ENCODE measurements at regions not wholly inside any gene's neighbourhood (a gene's known extent, or its start where the extent isn't known, plus 50 kb on each side); places are given as distances from the start of the nearest gene placed in this dataset.
"Not testable (repeated sequence)": the region's sequence is repeated elsewhere in the genome, so short reads cannot be mapped to it uniquely, and the experiment has no call there.

DNA sequence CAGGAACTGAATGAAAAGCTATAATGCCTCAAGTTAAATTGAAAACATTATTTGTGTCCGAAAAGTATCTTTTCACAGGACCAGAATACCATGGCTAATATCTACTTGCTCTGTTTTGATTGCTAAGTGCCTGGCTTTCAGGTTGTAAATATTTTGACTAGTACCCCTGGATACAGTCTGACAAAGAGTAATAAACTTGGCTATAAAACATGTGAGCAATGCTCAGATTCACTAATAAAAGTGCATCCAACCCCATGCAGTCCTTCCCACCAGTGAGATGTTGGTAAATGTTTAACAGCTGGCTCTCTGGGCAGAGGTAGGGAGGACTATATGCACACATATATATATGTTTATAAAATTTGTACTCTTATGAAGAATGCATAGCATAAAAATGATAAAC, 281.8 kb upstream of the TGFBR2 start:
- H3K4me1 ChIP-seq (ENCODE audit: insufficient read depth), result no peaks in the 10 kb centered on the region
- H3K9me3 ChIP-seq, result no peaks in the 10 kb centered on the region
- intact Hi-C loops (cut with DNase I), result no loop called here
- H3K27me3 ChIP-seq, result no peaks in the 10 kb centered on the region
- H3K36me3 ChIP-seq, result no peaks in the 10 kb centered on the region
- H3K27ac ChIP-seq, result no peak overlapping the region
- TF ChIP-seq EP300 (IDR thresholded peaks at IDR 0.05) (no peak), POLR2A (IDR thresholded peaks at IDR 0.05) (no peak)
- TF ChIP-seq, protein P1, sequence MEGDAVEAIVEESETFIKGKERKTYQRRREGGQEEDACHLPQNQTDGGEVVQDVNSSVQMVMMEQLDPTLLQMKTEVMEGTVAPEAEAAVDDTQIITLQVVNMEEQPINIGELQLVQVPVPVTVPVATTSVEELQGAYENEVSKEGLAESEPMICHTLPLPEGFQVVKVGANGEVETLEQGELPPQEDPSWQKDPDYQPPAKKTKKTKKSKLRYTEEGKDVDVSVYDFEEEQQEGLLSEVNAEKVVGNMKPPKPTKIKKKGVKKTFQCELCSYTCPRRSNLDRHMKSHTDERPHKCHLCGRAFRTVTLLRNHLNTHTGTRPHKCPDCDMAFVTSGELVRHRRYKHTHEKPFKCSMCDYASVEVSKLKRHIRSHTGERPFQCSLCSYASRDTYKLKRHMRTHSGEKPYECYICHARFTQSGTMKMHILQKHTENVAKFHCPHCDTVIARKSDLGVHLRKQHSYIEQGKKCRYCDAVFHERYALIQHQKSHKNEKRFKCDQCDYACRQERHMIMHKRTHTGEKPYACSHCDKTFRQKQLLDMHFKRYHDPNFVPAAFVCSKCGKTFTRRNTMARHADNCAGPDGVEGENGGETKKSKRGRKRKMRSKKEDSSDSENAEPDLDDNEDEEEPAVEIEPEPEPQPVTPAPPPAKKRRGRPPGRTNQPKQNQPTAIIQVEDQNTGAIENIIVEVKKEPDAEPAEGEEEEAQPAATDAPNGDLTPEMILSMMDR (IDR thresholded peaks at IDR 0.05), result no peak
- no peak for DNase-seq
- no peak overlapping the region for H3K4me3 ChIP-seq
- WGBS, 3 donors, result 33 to 44% (median 38%) methylated on average over 1 of the region's 1 CpG

DNA sequence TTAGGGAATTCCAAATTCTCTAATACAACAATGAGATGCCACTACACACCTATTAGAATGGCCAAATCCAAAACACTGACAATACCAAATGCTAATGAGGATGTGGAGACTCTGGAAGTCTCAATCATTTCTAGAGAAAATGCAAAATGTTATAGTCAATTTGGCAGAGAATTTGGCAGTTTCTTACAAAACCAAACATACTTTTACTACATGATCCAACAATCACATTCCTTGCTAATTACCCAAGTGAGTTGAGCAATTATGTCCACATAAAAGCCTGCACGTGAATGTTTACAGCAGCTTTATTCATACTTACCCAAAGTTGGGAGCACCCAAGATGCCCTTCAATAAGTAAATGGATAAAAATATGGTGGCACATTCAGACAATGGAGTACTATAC, 278.4 kb upstream of the TGFBR2 start:
- 59 to 69% (median 64%) methylated on average over 1 of the region's 1 CpG for WGBS, 3 donors
- intact Hi-C loops (cut with DNase I); H3K27ac ChIP-seq; H3K27me3 ChIP-seq; H3K36me3 ChIP-seq; H3K4me3 ChIP-seq; H3K4me1 ChIP-seq (ENCODE audit: insufficient read depth); DNase-seq; H3K9me3 ChIP-seq: not testable (repeated sequence)

GRCh38 chr3:30328935-30329334, 277.5 kb upstream of the TGFBR2 start:
- H3K27ac ChIP-seq; intact Hi-C loops (cut with DNase I); H3K4me3 ChIP-seq; H3K27me3 ChIP-seq; H3K36me3 ChIP-seq; DNase-seq; H3K4me1 ChIP-seq (ENCODE audit: insufficient read depth); H3K9me3 ChIP-seq: not testable (repeated sequence)
- WGBS, 3 donors, result 73 to 84% (median 81%) methylated on average over 2 of the region's 2 CpGs

GRCh38 chr3:30331519-30331918, 274.9 kb upstream of the TGFBR2 start:
- WGBS, 3 donors, result 49 to 87% (median 66%) methylated on average over 2 of the region's 2 CpGs
- TF ChIP-seq POLR2A (IDR thresholded peaks at IDR 0.05) (no peak), EP300 (IDR thresholded peaks at IDR 0.05) (no peak)
- TF ChIP-seq, protein P1 (IDR thresholded peaks at IDR 0.05), result no peak
- no peaks in the 10 kb centered on the region for H3K27me3 ChIP-seq
- no peak for DNase-seq
- H3K27ac ChIP-seq, result no peak overlapping the region
- H3K9me3 ChIP-seq, result no peaks in the 10 kb centered on the region
- H3K36me3 ChIP-seq, result no peaks in the 10 kb centered on the region
- H3K4me3 ChIP-seq, result no peak overlapping the region
- H3K4me1 ChIP-seq (ENCODE audit: insufficient read depth), result no peaks in the 10 kb centered on the region
- intact Hi-C loops (cut with DNase I), result no loop called here

DNA sequence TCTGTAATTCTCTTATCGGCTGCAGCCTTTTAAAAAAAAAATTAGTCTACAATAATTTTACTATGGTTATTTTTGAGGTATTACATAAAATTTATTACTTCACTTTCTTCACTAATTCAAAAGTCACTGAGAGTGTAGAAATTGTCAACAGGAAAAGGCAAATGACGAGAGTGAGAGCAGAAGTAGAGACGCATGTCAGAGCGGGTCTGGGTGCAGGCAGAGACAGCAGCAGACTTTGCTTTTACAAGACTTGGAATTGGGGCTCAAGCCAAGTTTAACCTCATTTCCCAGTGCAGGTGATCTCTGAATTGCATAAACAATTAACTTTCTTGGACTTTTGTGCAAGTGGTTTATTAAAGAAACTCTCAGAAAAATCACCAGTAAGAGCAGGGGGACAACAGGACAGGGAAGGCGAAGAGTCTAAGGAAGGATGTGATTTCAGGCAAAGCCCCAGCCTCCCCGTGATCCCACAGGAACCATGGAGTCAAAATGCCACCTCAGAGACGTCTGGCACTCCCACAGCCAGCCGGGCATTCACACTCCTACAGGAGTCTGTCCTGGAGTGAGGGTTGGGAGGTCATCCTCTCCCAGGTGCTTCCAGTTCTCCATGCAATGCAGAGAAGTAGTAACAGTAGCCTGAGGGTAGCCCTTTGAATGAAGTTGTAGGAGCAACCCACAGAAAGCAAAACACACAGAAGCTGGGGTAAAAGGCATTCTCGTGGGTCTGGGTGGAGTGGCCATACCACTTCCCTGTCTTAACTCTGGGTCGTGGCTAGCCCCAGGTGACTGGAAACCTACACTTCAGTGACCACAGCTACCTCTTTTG, 274.0 kb upstream of the TGFBR2 start:
- no peak for DNase-seq
- Histone ChIP-seq H3K27me3 (no peaks in the 10 kb centered on the region), H3K27ac (no peak overlapping the region), H3K9me3 (no peaks in the 10 kb centered on the region), H3K36me3 (no peaks in the 10 kb centered on the region), H3K4me3 (no peak overlapping the region), H3K4me1 (ENCODE audit: insufficient read depth) (no peaks in the 10 kb centered on the region)
- TF ChIP-seq POLR2A (IDR thresholded peaks at IDR 0.05), result no peak
- TF ChIP-seq, protein P1 (IDR thresholded peaks at IDR 0.05), result no peak
- no peak for TF ChIP-seq EP300 (IDR thresholded peaks at IDR 0.05)
- intact Hi-C loops (cut with DNase I), result no loop called here
- WGBS, 3 donors, result 68 to 74% (median 70%) methylated on average over 10 of the region's 10 CpGs
